PC-9 (cell line): ENCODE measurements at regions not wholly inside any gene's neighbourhood (a gene's known extent, or its start where the extent isn't known, plus 50 kb on each side); places are given as distances from the start of the nearest gene placed in this dataset.

Source experiments
- CTCF ChIP-seq: fragments of 200-600 bp; sonication (generic); conservative IDR thresholded peaks from 2 replicates; pipeline ENCODE4 v1.6.1; 2017; ENCODE audit warnings: mixed run types, antibody characterized with exemption, mild to moderate bottlenecking, moderate library complexity
- EZH2 ChIP-seq: fragments of 200-600 bp; sonication (generic); IDR thresholded peaks from 2 replicates; pipeline ENCODE4 v1.8.0; 2017; ENCODE audit warnings: antibody characterized with exemption, low read depth

GRCh38 chr18:77803024-77803423, 553.4 kb downstream of the GALR1 start:
- TF ChIP-seq CTCF (no peak), EZH2 (no peak)
